Thoracic aorta (tissue), 2 donors: ENCODE measurements at regions not wholly inside any gene's neighbourhood (a gene's known extent, or its start where the extent isn't known, plus 50 kb on each side); places are given as distances from the start of the nearest gene placed in this dataset.

Experiments
- ATAC-seq: fragments of 150-250 bp; one replicate; pipeline ENCODE4 v1.8.0; 2017; ENCODE audit warnings: low read depth; ENCODE audit not compliant: insufficient number of reproducible peaks, low FRiP score
- DNase-seq: peaks from one replicate; pipeline ENCODE4 v3.0.0-alpha.2; 2020; ENCODE audit warnings: low spot score
- H3K27ac ChIP-seq, 2 donors: fragments of 200-600 bp; sonication (generic); 1 replicate in 1 of 2; 2 replicates in 1 of 2; pipeline ENCODE4 v1.5.1; 2016; ENCODE audit warnings: mild to moderate bottlenecking in 2 of 2, moderate library complexity in 2 of 2
- H3K27me3 ChIP-seq: fragments of 200-600 bp; sonication (generic); replicated peaks from 2 replicates; pipeline ENCODE4 v1.6.0; 2016; ENCODE audit warnings: mild to moderate bottlenecking; ENCODE audit not compliant: insufficient read depth
- H3K36me3 ChIP-seq: fragments of 200-600 bp; sonication (generic); one replicate; pipeline ENCODE4 v1.5.1; 2016
- H3K4me1 ChIP-seq, 2 donors: fragments of 200-600 bp; sonication (generic); 1 replicate in 1 of 2; 2 replicates in 1 of 2; pipeline versions ENCODE4 v1.5.1 to v1.6.0; 2016; ENCODE audit warnings: low read depth in 2 of 2, mild to moderate bottlenecking in 1 of 2; ENCODE audit not compliant: control insufficient read depth in 1 of 2
- H3K4me3 ChIP-seq: fragments of 200-600 bp; sonication (generic); 2 replicates; pipeline ENCODE4 v1.5.1; 2016; ENCODE audit warnings: mild to moderate bottlenecking
- H3K9me3 ChIP-seq: fragments of 200-600 bp; sonication (generic); 2 replicates; pipeline ENCODE4 v1.5.1; 2016
- TF ChIP-seq, protein P1 (sequence below): fragments of 200-600 bp; sonication (generic); IDR thresholded peaks from one replicate; pipeline ENCODE4 v1.5.1; 2019; ENCODE audit warnings: antibody characterized with exemption

DNA sequence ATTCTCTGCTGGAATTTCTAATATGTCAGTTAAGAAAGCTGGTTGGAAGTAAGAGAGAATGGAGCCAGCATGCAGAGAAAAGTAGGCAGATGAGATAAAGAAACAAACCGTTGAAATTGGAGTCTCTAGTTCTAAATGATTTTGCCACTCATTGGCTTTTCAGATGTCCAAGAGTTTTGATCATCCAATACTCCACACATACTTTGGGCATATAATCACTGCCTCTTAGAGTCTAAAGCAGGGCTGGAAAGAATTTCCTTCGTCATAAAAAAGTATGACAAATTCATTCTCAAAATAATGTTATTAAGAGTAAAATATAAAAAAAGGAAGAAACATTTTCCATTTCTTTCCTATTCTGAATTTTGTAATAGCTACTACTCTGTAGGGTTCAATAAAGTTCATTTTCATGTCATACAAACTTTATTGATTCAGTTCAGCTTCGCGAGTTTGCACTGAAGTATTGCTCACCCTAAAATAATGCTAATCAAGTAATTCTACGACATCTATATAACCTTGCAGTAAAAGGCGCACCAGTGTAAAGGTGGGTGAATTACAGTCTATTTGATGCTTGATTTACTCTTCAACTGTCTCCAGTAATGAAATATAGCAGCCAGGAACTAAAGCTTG lies 1556.6 kb downstream of the NCAM2 start:
- Histone ChIP-seq H3K27me3 (no peaks in the 10 kb centered on the region), H3K27ac (no peak overlapping the region), H3K9me3 (no peaks in the 10 kb centered on the region), H3K4me3 (no peak overlapping the region), H3K36me3 (no peaks in the 10 kb centered on the region), H3K4me1 (no peaks in the 10 kb centered on the region)
- no peak for ATAC-seq
- DNase-seq: no peak
- TF ChIP-seq, protein P1, sequence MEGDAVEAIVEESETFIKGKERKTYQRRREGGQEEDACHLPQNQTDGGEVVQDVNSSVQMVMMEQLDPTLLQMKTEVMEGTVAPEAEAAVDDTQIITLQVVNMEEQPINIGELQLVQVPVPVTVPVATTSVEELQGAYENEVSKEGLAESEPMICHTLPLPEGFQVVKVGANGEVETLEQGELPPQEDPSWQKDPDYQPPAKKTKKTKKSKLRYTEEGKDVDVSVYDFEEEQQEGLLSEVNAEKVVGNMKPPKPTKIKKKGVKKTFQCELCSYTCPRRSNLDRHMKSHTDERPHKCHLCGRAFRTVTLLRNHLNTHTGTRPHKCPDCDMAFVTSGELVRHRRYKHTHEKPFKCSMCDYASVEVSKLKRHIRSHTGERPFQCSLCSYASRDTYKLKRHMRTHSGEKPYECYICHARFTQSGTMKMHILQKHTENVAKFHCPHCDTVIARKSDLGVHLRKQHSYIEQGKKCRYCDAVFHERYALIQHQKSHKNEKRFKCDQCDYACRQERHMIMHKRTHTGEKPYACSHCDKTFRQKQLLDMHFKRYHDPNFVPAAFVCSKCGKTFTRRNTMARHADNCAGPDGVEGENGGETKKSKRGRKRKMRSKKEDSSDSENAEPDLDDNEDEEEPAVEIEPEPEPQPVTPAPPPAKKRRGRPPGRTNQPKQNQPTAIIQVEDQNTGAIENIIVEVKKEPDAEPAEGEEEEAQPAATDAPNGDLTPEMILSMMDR: no peak

DNA sequence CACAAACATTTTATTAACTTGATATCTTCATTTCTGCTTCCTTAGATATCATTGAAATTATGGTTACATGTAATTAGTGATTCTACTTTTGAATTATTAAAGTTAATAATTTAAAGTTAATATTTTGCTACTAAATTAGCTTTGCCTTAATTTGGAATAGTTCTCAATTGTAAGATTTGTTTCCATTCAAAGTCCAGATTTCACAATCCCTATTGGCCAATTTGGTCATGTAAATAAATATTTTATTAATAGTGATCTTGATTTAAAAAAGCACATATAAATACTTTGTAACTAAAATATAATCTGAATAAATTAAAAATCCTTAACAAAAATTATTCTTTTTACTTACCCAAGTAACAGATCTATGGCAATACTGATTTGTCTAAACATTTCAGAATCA lies 1558.6 kb downstream of the NCAM2 start:
- Histone ChIP-seq H3K4me1 (no peaks in the 10 kb centered on the region), H3K4me3 (no peak overlapping the region), H3K27me3 (no peaks in the 10 kb centered on the region), H3K27ac (no peak overlapping the region), H3K9me3 (no peaks in the 10 kb centered on the region), H3K36me3 (no peaks in the 10 kb centered on the region)
- TF ChIP-seq, protein P1: no peak
- ATAC-seq (no peak), DNase-seq (no peak)

DNA sequence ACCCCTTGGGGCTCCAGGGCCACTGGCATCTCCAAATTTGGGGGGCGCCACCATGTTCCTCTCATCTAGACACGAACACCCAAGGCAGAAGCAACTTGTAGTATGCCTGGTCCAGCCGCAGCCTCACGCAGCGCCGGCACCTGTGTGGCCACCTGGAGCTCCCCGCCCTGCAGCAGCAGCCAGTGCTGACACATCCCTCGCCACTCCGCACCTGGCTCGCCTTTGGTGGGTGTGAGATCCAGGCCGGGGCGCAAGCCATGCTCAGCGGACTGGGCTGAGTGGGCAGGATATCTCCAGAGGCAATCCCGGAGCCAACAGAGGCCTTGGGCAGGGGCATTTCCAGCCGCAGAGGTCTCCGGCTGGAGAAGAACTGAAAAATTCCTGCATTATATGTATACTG lies 1563.7 kb downstream of the NCAM2 start:
- Histone ChIP-seq H3K4me1 (no peaks in the 10 kb centered on the region), H3K27me3 (no peaks in the 10 kb centered on the region), H3K9me3 (no peaks in the 10 kb centered on the region), H3K36me3 (no peaks in the 10 kb centered on the region), H3K4me3 (no peak overlapping the region), H3K27ac (no peak overlapping the region)
- TF ChIP-seq, protein P1: no peak
- DNase-seq: no peak
- no peak for ATAC-seq

DNA sequence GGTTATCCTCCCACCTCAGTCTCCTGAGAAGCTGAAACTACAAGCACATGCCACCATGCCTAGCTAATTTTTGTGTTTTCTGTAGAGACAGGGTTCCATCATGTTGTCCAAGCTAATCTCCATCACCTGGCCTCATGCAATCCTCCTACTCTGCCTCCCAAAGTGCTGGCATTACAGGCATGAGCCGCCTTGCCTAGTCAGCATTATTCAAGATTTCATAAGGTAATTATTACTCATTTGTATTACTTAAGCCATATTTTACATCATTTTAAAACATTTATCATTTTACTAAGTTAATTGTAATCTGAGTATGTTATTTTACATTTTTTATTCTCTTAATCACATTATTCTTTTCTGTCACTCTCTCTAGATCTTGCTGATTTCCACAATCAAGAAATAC lies 1575.6 kb downstream of the NCAM2 start:
- TF ChIP-seq, protein P1: no peak
- H3K27me3 ChIP-seq: no peaks in the 10 kb centered on the region
- no peak overlapping the region for H3K4me3 ChIP-seq
- DNase-seq (no peak), ATAC-seq (no peak)
- H3K36me3 ChIP-seq: no peaks in the 10 kb centered on the region
- H3K27ac ChIP-seq: no peak overlapping the region
- H3K9me3 ChIP-seq: no peaks in the 10 kb centered on the region
- H3K4me1 ChIP-seq: no peaks in the 10 kb centered on the region

DNA sequence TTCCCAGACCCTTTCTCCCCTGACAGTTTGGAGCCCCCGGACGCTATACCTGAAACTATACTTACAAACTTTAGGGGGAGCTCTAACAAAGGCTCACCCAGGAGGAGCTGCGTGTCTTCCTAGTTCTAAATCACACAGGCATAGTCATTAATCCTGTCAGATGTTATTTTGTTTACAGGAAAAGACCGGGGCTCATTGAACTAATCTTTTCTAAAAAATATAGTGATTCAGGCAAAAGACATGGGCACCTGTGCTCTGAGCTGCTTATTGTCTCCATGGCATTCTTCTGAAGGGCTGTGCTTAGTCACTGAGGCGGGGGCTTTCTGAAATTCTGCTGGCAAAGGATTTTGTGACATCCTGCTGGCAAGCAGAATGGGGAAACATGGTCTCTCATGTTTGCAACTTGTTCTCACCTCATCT lies 1577.0 kb downstream of the NCAM2 start:
- ATAC-seq (no peak), DNase-seq (no peak)
- H3K9me3 ChIP-seq: no peaks in the 10 kb centered on the region
- no peak overlapping the region for H3K4me3 ChIP-seq
- no peaks in the 10 kb centered on the region for H3K36me3 ChIP-seq
- TF ChIP-seq, protein P1: no peak
- H3K4me1 ChIP-seq: no peaks in the 10 kb centered on the region
- no peak overlapping the region for H3K27ac ChIP-seq
- H3K27me3 ChIP-seq: no peaks in the 10 kb centered on the region
